Esophagus muscularis mucosa (tissue), 4 donors: ENCODE measurements at regions not wholly inside any gene's neighbourhood (a gene's known extent, or its start where the extent isn't known, plus 50 kb on each side); places are given as distances from the start of the nearest gene placed in this dataset.

ENCODE experiments used
- DNase-seq: peaks from one replicate; pipeline ENCODE4 v3.0.0-alpha.2; 2017; ENCODE audit errors: extremely low spot score
- H3K27ac ChIP-seq, 4 donors: fragments of 200-600 bp; sonication (generic); replicated peaks in 1 of 4; 1 replicate in 3 of 4; 2 replicates in 1 of 4; pipeline ENCODE4 v1.5.1; 2016 to 2019; ENCODE audit warnings: mild to moderate bottlenecking in 1 of 4
- H3K27me3 ChIP-seq, 4 donors: fragments of 200-600 bp; sonication (generic); one replicate each; pipeline versions ENCODE4 v1.5.1 to v1.6.0; 2016 to 2019
- H3K36me3 ChIP-seq, 4 donors: fragments of 200-600 bp; sonication (generic); one replicate each; pipeline ENCODE4 v1.5.1; 2016 to 2019
- H3K4me1 ChIP-seq, 4 donors: fragments of 200-600 bp; sonication (generic); one replicate each; pipeline ENCODE4 v1.5.1; 2016 to 2019
- H3K4me3 ChIP-seq, 4 donors: fragments of 200-600 bp; sonication (generic); 1 replicate in 2 of 4; 2 replicates in 2 of 4; pipeline ENCODE4 v1.5.1; 2016 to 2019; ENCODE audit warnings: mild to moderate bottlenecking in 4 of 4, moderate library complexity in 1 of 4
- H3K9me3 ChIP-seq, 4 donors: fragments of 200-600 bp; sonication (generic); 1 replicate in 3 of 4; 2 replicates in 1 of 4; pipeline ENCODE4 v1.5.1; 2016 to 2019
- EP300 ChIP-seq: sonication (generic); formaldehyde crosslinking; IDR thresholded peaks from one replicate; pipeline ENCODE4 v1.6.1; 2017; ENCODE audit warnings: antibody characterized with exemption
- POLR2A ChIP-seq: fragments of 450-650 bp; IDR thresholded peaks from one replicate; pipeline ENCODE4 v1.6.1; 2017; ENCODE audit warnings: antibody characterized with exemption, moderate library complexity, mild to moderate bottlenecking, low read depth
- POLR2AphosphoS5 ChIP-seq, 2 donors: sonication (generic); formaldehyde crosslinking; IDR thresholded peaks; one replicate each; pipeline ENCODE4 v1.6.1; 2017; ENCODE audit warnings: antibody characterized with exemption in 2 of 2
- WGBS: methylation state at CpG from one replicate; pipeline ENCODE4 v1.1.5; 2018; 5-methylcytosine and 5-hydroxymethylcytosine counted together
- intact Hi-C: fragments of 100-400 bp; cut with DNase I; formaldehyde crosslinking; loops from one replicate; pipeline ENCODE4 v1.15.1; 2023
- TF ChIP-seq, protein P1 (sequence below), 3 experiments: fragments of 200-600 bp in 2 of 3; fragments of 450-650 bp in 1 of 3; sonication (generic) in 2 of 3; IDR thresholded peaks; one replicate each; pipeline ENCODE4 v1.5.1; 2017 to 2019; ENCODE audit warnings: antibody characterized with exemption in 3 of 3, mild to moderate bottlenecking in 2 of 3, moderate library complexity in 1 of 3

DNA sequence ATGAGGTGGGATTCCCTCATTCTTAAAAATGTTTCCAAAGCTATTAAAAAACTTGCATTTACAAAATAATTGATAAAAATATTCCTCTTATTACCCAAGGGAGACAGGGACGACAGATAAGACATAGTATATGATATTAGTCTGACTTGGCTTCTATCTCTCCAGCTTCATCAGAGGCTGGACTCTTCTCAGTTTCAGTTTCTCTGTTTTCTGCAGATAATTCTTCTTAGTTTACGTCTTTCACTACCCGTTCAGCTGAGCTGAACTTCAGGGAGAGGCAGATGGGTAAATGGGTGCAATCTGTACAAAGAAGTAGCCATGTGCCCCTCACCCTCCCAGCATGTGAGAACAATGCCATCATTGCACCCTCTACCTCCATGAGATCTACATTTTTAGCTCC lies 214.0 kb upstream of the SLIT2 start:
- intact Hi-C loops = no loop called here
- DNase-seq = no peak
- TF ChIP-seq EP300 = no peak
- no peak for TF ChIP-seq POLR2AphosphoS5 (IDR thresholded peaks at IDR 0.05)
- TF ChIP-seq, protein P1, sequence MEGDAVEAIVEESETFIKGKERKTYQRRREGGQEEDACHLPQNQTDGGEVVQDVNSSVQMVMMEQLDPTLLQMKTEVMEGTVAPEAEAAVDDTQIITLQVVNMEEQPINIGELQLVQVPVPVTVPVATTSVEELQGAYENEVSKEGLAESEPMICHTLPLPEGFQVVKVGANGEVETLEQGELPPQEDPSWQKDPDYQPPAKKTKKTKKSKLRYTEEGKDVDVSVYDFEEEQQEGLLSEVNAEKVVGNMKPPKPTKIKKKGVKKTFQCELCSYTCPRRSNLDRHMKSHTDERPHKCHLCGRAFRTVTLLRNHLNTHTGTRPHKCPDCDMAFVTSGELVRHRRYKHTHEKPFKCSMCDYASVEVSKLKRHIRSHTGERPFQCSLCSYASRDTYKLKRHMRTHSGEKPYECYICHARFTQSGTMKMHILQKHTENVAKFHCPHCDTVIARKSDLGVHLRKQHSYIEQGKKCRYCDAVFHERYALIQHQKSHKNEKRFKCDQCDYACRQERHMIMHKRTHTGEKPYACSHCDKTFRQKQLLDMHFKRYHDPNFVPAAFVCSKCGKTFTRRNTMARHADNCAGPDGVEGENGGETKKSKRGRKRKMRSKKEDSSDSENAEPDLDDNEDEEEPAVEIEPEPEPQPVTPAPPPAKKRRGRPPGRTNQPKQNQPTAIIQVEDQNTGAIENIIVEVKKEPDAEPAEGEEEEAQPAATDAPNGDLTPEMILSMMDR (IDR thresholded peaks at IDR 0.05) = no peak
- no peak for TF ChIP-seq POLR2A

DNA sequence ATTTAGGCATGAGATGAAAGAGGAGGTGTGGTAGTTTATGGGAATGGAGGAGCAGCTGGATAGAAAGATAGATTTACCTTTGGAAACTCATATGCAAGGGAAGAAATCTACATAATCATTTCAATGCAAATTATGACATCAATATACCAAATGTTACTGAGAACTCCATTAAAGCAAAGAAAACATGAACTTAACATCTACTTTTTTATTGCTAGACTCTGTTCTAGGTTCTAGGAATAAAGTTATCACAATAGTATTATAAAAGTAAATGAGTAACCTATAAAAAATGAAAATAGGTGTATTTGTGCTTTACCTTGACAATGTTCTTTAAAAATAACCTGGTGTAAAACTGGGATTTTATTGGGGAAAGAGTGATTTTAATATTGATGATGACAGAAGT lies 221.6 kb upstream of the SLIT2 start:
- Histone ChIP-seq H3K4me3 (no peak overlapping the region), H3K36me3 (no peaks in the 10 kb centered on the region), H3K27me3 (no peaks in the 10 kb centered on the region), H3K9me3 (no peaks in the 10 kb centered on the region), H3K4me1 (peaks cover 0 to 6% (median 2%) of the 10 kb centered on the region in 4 donors), H3K27ac (no peak overlapping the region)
- TF ChIP-seq EP300 (no peak), POLR2A (no peak), POLR2AphosphoS5 (IDR thresholded peaks at IDR 0.05) (no peak)
- TF ChIP-seq, protein P1 (IDR thresholded peaks at IDR 0.05) = no peak
- no peak for DNase-seq
- intact Hi-C loops = no loop called here

More for the DNA sequence above, 214.0 kb upstream of the SLIT2 start:
- Histone ChIP-seq H3K9me3 (no peaks in the 10 kb centered on the region), H3K27me3 (no peaks in the 10 kb centered on the region), H3K4me3 (no peak overlapping the region), H3K27ac (no peak overlapping the region), H3K4me1 (no peaks in the 10 kb centered on the region), H3K36me3 (no peaks in the 10 kb centered on the region)
- 83% methylated on average over 3 of the region's 3 CpGs for WGBS

DNA sequence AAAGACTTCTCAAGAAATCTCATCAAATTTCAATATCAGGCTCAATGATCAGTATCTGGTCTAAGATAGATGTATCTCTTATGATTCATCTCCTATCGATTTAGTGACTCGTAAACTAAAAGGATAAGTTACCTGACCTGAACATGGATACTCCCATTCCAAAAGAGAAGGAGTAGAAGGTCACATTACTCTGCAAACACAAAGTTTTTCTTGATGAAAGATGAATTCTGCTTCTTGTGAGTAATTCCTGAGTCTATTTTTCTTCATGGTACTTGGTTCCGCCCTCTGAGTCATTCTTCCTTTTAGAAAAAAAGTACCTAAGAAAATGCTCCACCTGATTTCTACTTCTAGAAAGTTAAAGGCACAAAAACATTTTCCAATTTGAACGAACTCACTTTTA lies 223.1 kb upstream of the SLIT2 start:
- intact Hi-C loops = no loop called here
- TF ChIP-seq POLR2A (no peak), EP300 (no peak), POLR2AphosphoS5 (IDR thresholded peaks at IDR 0.05) (no peak)
- TF ChIP-seq, protein P1 (IDR thresholded peaks at IDR 0.05) = no peak

GRCh38 chr4:20026456-20026855 lies 225.2 kb upstream of the SLIT2 start:
- H3K36me3 ChIP-seq = no peaks in the 10 kb centered on the region
- H3K9me3 ChIP-seq = no peaks in the 10 kb centered on the region
- no peaks in the 10 kb centered on the region for H3K27me3 ChIP-seq
- DNase-seq = no peak
- peaks cover 0 to 6% (median 0%) of the 10 kb centered on the region in 4 donors for H3K4me1 ChIP-seq
- no peak overlapping the region for H3K27ac ChIP-seq
- TF ChIP-seq POLR2A = no peak
- TF ChIP-seq, protein P1 (IDR thresholded peaks at IDR 0.05) = no peak
- no peak for TF ChIP-seq EP300
- TF ChIP-seq POLR2AphosphoS5 (IDR thresholded peaks at IDR 0.05) = no peak
- WGBS = 52% methylated on average over 2 of the region's 2 CpGs
- intact Hi-C loops = no loop called here
- no peak overlapping the region for H3K4me3 ChIP-seq

More for the DNA sequence above, 223.1 kb upstream of the SLIT2 start:
- no peak for DNase-seq
- no peaks in the 10 kb centered on the region for H3K36me3 ChIP-seq
- H3K27ac ChIP-seq = no peak overlapping the region
- H3K9me3 ChIP-seq = no peaks in the 10 kb centered on the region
- WGBS = 93% methylated on average over 4 of the region's 4 CpGs
- H3K27me3 ChIP-seq = no peaks in the 10 kb centered on the region
- peaks cover 0 to 6% (median 2%) of the 10 kb centered on the region in 4 donors for H3K4me1 ChIP-seq
- H3K4me3 ChIP-seq = no peak overlapping the region

DNA sequence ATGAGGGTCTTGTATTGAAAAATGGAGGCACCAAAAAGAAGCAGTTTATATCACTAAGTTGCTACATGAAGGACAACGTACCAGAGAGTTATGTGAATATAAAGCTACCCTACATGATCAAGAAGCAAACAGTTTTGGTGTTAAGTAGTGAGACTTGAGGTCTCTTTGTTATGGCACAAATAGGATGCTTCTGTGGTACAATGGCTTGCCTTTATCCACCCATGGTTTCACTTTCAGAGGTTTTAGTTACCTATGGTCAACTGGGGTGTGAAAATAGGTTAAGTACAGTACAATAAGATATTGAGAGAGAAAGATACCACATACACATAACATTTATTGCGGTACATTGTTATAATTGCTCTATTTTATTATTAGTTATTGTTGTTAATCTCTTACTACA lies 229.2 kb upstream of the SLIT2 start:
- WGBS = 92% methylated on average over 2 of the region's 2 CpGs
- no peak overlapping the region for H3K4me3 ChIP-seq

More for the DNA sequence above, 229.2 kb upstream of the SLIT2 start:
- DNase-seq = no peak
- TF ChIP-seq POLR2A (no peak), EP300 (no peak), POLR2AphosphoS5 (IDR thresholded peaks at IDR 0.05) (no peak)
- TF ChIP-seq, protein P1 (IDR thresholded peaks at IDR 0.05) = no peak
- Histone ChIP-seq H3K27me3 (no peaks in the 10 kb centered on the region), H3K9me3 (no peaks in the 10 kb centered on the region), H3K27ac (no peak overlapping the region), H3K4me1 (peaks cover 0 to 11% (median 3%) of the 10 kb centered on the region in 4 donors), H3K36me3 (no peaks in the 10 kb centered on the region)
- intact Hi-C loops = no loop called here
